Retinal pigment epithelial cell (primary cell): ENCODE measurements at regions not wholly inside any gene's neighbourhood (a gene's known extent, or its start where the extent isn't known, plus 50 kb on each side); places are given as distances from the start of the nearest gene placed in this dataset.

ENCODE experiments used
- DNase-seq: peaks from one replicate; pipeline ENCODE4 v3.0.0-alpha.2; 2010; ENCODE audit warnings: low read depth
- H3K4me3 ChIP-seq: 2 replicates; pipeline ENCODE4 v1.5.1; 2011; ENCODE audit warnings: mild to moderate bottlenecking, low read length, control low read depth, moderate library complexity
- CTCF ChIP-seq: conservative IDR thresholded peaks from 2 replicates; pipeline ENCODE4 v1.5.1; 2011; ENCODE audit warnings: low read depth, low read length, control low read depth, inconsistent platforms

GRCh38 chr13:44158881-44159632 lies 214.6 kb upstream of the SERP2 start:
- DNase-seq, result no peak
- H3K4me3 ChIP-seq, result no peak overlapping the region
- no peak for TF ChIP-seq CTCF

- DNase-seq, result no peak
- no peak overlapping the region for H3K4me3 ChIP-seq
- TF ChIP-seq CTCF, result no peak
These were observed 213.9 kb upstream of the SERP2 start for GRCh38 chr13:44159633-44160279.

- no peak for DNase-seq
- no peak for TF ChIP-seq CTCF
- no peak overlapping the region for H3K4me3 ChIP-seq
These were observed 212.9 kb upstream of the SERP2 start for GRCh38 chr13:44160591-44161191.

GRCh38 chr13:44163108-44163507 lies 210.5 kb upstream of the SERP2 start:
- no peak overlapping the region for H3K4me3 ChIP-seq
- no peak for TF ChIP-seq CTCF
- DNase-seq, result no peak

GRCh38 chr13:44165221-44165888 lies 208.3 kb upstream of the SERP2 start:
- H3K4me3 ChIP-seq, result no peak overlapping the region
- no peak for DNase-seq
- no peak for TF ChIP-seq CTCF

- DNase-seq, result no peak
- no peak overlapping the region for H3K4me3 ChIP-seq
- TF ChIP-seq CTCF, result no peak
These were observed 207.6 kb upstream of the SERP2 start for GRCh38 chr13:44165889-44166496.
